CD4-positive, alpha-beta T cell (primary cell): ENCODE measurements at regions not wholly inside any gene's neighbourhood (a gene's known extent, or its start where the extent isn't known, plus 50 kb on each side); places are given as distances from the start of the nearest gene placed in this dataset.

Source experiments
- ATAC-seq: fragments of 200-7000 bp; cut with Tn5 transposase; one replicate; pipeline ENCODE4 v1.10.0; 2022; ENCODE audit warnings: mild to moderate bottlenecking; ENCODE audit not compliant: poor library complexity
- CTCF ChIA-PET: fragments of 350-600 bp; sonication (Branson Sonifier 250); formaldehyde crosslinking; loops from one replicate; lab custom pipeline; 2021; ENCODE audit warnings: antibody characterized with exemption, inconsistent platforms; lab: Charles Lee
- POLR2A ChIA-PET: fragments of 350-600 bp; sonication (Branson Sonifier 250); formaldehyde crosslinking; loops from one replicate; lab custom pipeline; 2021; ENCODE audit warnings: antibody characterized with exemption, inconsistent platforms; lab: Charles Lee
- DNase-seq, 14 experiments: peaks; one replicate each; pipeline ENCODE4 v3.0.0-alpha.2; 2013 to 2020; ENCODE audit warnings: mixed read lengths in 2 of 14
- H3K27ac ChIP-seq, 2 donors: one replicate each; pipeline versions ENCODE4 v1.5.1 to v1.7.0; 2013; ENCODE audit warnings: low read length in 2 of 2, low read depth in 1 of 2, mild to moderate bottlenecking in 1 of 2
- H3K27me3 ChIP-seq, 2 experiments: 1 replicate in 1 of 2; 2 replicates in 1 of 2; pipeline versions ENCODE4 v1.6.1 to v1.7.0; 2013; ENCODE audit warnings: low read length in 2 of 2, control low read depth in 1 of 2, mild to moderate bottlenecking in 1 of 2, moderate library complexity in 1 of 2; ENCODE audit not compliant: insufficient read depth in 2 of 2, control insufficient read depth in 1 of 2
- H3K36me3 ChIP-seq: one replicate; pipeline ENCODE4 v1.6.1; 2013; ENCODE audit warnings: low read length, control low read depth; ENCODE audit not compliant: insufficient read depth
- H3K4me1 ChIP-seq: one replicate; pipeline ENCODE4 v1.6.1; 2013; ENCODE audit warnings: low read length, control low read depth; ENCODE audit not compliant: insufficient read depth
- H3K4me3 ChIP-seq: one replicate; pipeline ENCODE4 v1.5.1; 2013; ENCODE audit warnings: mild to moderate bottlenecking, low read length, moderate library complexity
- H3K9me3 ChIP-seq, 2 experiments: 1 replicate in 1 of 2; 2 replicates in 1 of 2; pipeline versions ENCODE4 v1.6.1 to v1.7.0; 2013; ENCODE audit warnings: low read length in 2 of 2, mild to moderate bottlenecking in 2 of 2, control low read depth in 1 of 2, moderate library complexity in 1 of 2; ENCODE audit not compliant: control insufficient read depth in 1 of 2, insufficient read depth in 1 of 2
- H3K27ac Mint-ChIP-seq: one replicate; pipeline ENCODE4 v1.8.0; 2020; ENCODE audit warnings: mixed read lengths
- H3K27me3 Mint-ChIP-seq: one replicate; pipeline ENCODE4 v1.8.0; 2021; ENCODE audit warnings: mixed read lengths
- H3K36me3 Mint-ChIP-seq: one replicate; pipeline ENCODE4 v1.8.0; 2021; ENCODE audit warnings: low read depth, mixed read lengths
- H3K4me1 Mint-ChIP-seq: one replicate; pipeline ENCODE4 v1.8.0; 2021; ENCODE audit warnings: low read depth, mixed read lengths
- H3K4me3 Mint-ChIP-seq: one replicate; pipeline ENCODE4 v1.8.0; 2020; ENCODE audit warnings: mild to moderate bottlenecking, mixed read lengths
- H3K9me3 Mint-ChIP-seq: one replicate; pipeline ENCODE4 v1.8.0; 2020; ENCODE audit warnings: mixed read lengths
- intact Hi-C, 2 experiments: fragments of 100-400 bp; cut with DNase I in 1 of 2; cut with micrococcal nuclease in 1 of 2; formaldehyde crosslinking; loops; one replicate each; pipeline versions ENCODE4 v1.15.1 to v1.9.0; 2023 to 2025; cut with DNase I, micrococcal nuclease
- TF ChIP-seq, protein P1 (sequence below): fragments of 200-600 bp; IDR thresholded peaks from one replicate; pipeline ENCODE4 v1.8.0; 2022; ENCODE audit warnings: antibody characterized with exemption, mild to moderate bottlenecking

DNA sequence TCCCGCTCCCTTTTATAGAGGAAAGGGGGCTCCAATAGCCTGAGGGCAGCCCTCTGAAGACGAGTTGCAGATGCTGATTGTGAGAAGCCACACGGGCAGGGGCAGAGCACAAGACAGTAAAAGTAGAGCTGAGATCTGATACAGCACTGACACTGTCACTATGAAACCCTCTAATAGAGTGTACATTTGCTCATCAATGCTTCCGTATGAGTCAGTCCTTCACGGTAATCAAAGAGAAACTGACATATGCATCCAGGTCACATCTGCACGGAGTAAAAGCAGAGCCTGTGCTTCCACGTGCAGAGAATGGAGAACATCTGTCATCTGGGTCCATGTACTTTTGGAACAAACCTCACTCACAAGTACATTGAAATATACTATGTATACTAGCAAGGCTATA is 60.6 kb upstream of the TMEM215 start:
- Histone ChIP-seq H3K9me3 (no peaks in the 10 kb centered on the region), H3K36me3 (no peaks in the 10 kb centered on the region), H3K27ac (no peak overlapping the region), H3K27me3 (peaks cover 0 to 2% of the 10 kb centered on the region in 2 experiments), H3K4me3 (no peak overlapping the region), H3K4me1 (no peaks in the 10 kb centered on the region)
- H3K36me3 Mint-ChIP-seq: no peaks in the 10 kb centered on the region
- DNase-seq: no peak
- ChIA-PET POLR2A (no interaction called here), CTCF (no interaction called here)
- TF ChIP-seq, protein P1, sequence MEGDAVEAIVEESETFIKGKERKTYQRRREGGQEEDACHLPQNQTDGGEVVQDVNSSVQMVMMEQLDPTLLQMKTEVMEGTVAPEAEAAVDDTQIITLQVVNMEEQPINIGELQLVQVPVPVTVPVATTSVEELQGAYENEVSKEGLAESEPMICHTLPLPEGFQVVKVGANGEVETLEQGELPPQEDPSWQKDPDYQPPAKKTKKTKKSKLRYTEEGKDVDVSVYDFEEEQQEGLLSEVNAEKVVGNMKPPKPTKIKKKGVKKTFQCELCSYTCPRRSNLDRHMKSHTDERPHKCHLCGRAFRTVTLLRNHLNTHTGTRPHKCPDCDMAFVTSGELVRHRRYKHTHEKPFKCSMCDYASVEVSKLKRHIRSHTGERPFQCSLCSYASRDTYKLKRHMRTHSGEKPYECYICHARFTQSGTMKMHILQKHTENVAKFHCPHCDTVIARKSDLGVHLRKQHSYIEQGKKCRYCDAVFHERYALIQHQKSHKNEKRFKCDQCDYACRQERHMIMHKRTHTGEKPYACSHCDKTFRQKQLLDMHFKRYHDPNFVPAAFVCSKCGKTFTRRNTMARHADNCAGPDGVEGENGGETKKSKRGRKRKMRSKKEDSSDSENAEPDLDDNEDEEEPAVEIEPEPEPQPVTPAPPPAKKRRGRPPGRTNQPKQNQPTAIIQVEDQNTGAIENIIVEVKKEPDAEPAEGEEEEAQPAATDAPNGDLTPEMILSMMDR: no peak
- ATAC-seq: no peak
- intact Hi-C loops: no loop called here
- H3K9me3 Mint-ChIP-seq: no peaks in the 10 kb centered on the region
- H3K4me1 Mint-ChIP-seq: no peaks in the 10 kb centered on the region
- peaks cover 4% of the 10 kb centered on the region for H3K27me3 Mint-ChIP-seq
- no peak overlapping the region for H3K4me3 Mint-ChIP-seq
- no peak overlapping the region for H3K27ac Mint-ChIP-seq

DNA sequence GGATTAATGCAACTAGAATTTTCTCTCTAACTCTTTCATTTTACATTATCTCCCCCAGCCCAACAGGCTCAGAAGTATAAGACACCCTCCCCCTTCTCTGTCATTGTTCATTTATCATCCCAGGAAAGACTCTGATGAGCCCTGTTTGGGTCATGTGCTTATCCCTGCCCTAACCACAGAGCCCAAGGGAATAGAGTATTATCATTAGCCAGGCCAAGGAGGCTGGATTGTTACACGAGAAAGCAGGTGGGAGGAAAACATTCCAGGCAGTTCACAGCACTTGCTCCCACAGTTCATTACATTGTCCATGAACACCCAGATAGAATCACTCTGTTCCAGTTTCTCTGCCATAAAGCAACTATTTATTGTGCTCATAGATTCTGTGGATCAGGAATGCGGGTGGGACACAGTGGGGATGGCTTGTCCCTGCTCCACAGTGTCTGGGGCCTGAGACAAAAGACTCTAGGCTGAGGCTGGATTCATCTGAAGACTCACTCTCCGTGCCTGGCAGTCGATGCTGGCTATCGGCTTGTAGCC is 59.5 kb upstream of the TMEM215 start:
- ATAC-seq (no peak), DNase-seq (no peak)
- Histone ChIP-seq H3K9me3 (no peaks in the 10 kb centered on the region), H3K4me3 (no peak overlapping the region), H3K4me1 (no peaks in the 10 kb centered on the region), H3K27ac (no peak overlapping the region), H3K27me3 (peaks cover 0 to 2% of the 10 kb centered on the region in 2 experiments), H3K36me3 (no peaks in the 10 kb centered on the region)
- Mint-ChIP-seq H3K27ac (no peak overlapping the region), H3K4me1 (no peaks in the 10 kb centered on the region), H3K27me3 (peaks cover 12% of the 10 kb centered on the region), H3K36me3 (no peaks in the 10 kb centered on the region), H3K4me3 (no peak overlapping the region), H3K9me3 (no peaks in the 10 kb centered on the region)
- POLR2A ChIA-PET: no interaction called here
- TF ChIP-seq, protein P1: no peak
- intact Hi-C loops: no loop called here
- CTCF ChIA-PET: no interaction called here

DNA sequence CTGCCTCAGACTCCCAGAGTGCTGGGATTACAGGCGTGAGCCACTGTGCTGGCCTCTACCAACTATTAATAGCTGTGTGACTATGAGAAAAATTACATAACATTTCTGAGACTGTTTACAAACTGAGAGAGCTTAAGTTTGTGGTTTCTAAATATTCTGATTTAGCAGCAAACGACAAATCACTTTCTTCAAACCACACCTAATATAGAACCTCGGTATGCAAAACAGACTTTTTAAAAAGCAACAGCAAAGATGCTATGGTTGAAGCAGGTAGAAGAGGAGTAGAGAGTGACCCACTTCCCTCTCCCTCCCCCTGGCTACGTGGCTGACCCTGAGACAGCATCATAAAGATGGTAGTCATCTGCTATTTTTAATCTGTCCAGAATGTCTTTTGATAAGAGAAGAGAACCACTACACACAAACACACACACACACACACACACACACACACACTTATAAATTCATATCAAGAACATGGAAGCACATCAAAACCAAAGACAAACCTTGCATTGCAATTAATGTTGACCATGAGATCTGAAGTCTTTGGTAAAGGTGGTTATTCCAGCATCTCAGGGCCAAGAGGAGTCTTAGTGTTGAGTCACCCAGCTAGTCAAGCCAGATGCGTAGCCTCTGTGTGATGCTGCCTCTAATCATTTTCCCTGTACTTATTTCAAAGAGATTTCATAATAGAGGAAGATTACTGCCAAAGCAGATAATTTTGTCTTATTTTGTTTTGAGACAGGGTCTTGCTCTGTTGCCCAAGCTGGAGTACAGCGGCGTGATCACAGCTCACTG is 58.1 kb upstream of the TMEM215 start:
- H3K4me3 Mint-ChIP-seq: no peak overlapping the region
- ChIA-PET POLR2A (no interaction called here), CTCF (no interaction called here)
- DNase-seq: no peak
- no peak for ATAC-seq
- no peaks in the 10 kb centered on the region for H3K9me3 Mint-ChIP-seq
- TF ChIP-seq, protein P1: no peak
- no peaks in the 10 kb centered on the region for H3K4me1 Mint-ChIP-seq
- intact Hi-C loops: no loop called here
- peaks cover 0 to 2% of the 10 kb centered on the region in 2 experiments for H3K27me3 ChIP-seq
- no peaks in the 10 kb centered on the region for H3K36me3 ChIP-seq
- H3K36me3 Mint-ChIP-seq: no peaks in the 10 kb centered on the region
- H3K4me3 ChIP-seq: no peak overlapping the region
- no peak overlapping the region for H3K27ac Mint-ChIP-seq
- H3K27ac ChIP-seq: no peak overlapping the region
- H3K4me1 ChIP-seq: no peaks in the 10 kb centered on the region
- H3K27me3 Mint-ChIP-seq: peaks cover 13% of the 10 kb centered on the region
- H3K9me3 ChIP-seq: no peaks in the 10 kb centered on the region
